ENCODE measurements at regions not wholly inside any gene's neighbourhood (a gene's known extent, or its start where the extent isn't known, plus 50 kb on each side); places are given as distances from the start of the nearest gene placed in this dataset.

DNA sequence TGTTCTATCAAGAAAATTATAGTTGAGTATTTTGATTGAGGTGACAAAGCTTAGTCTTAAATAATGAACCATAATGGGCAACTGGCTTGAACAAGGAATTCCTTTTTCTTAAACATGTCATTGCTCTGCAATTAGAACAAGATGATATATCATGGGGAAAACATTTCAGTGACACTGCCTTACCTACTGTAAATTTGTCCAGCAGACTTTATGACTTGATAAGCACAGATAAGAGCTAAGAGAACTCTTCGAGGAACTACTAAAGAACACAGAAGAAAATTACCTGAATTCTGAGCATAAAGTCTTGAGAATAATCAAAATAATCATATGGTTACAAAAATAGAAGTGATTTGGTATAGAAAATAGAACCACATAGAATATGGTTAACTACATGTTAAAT lies 257.8 kb downstream of the PDHA2 start:
- intact Hi-C loops (cut with micrococcal nuclease; ENCODE audit: unreplicated experiment) (no loop called here), in situ Hi-C loops (cut with HindIII; ENCODE audit: low pct_unique_long_range_greater_than_20kb, low sequenced_read_pairs) (no loop called here)
- no TSS peak for BruUV-seq (replicated peaks)
- Histone ChIP-seq H3K9me3 (ENCODE audit: control insufficient read depth, insufficient read depth, low read depth, low read length) (no peaks in the 10 kb centered on the region), H3K27ac (ENCODE audit: low read length) (no peak overlapping the region), H3K36me3 (ENCODE audit: control insufficient read depth, insufficient read depth, low read length) (no peaks in the 10 kb centered on the region), H3K27me3 (ENCODE audit: control insufficient read depth, insufficient read depth, low read length) (no peaks in the 10 kb centered on the region), H3K4me3 (ENCODE audit: low read depth in 2 of 2, low read length in 2 of 2) (no peak overlapping the region), H3K4me1 (ENCODE audit: control insufficient read depth, insufficient read depth, low read length) (no peaks in the 10 kb centered on the region)
- ChIA-PET CTCF (no interaction called here), POLR2A (no interaction called here)
- ATAC-seq = no peak
- TF ChIP-seq, protein P1, sequence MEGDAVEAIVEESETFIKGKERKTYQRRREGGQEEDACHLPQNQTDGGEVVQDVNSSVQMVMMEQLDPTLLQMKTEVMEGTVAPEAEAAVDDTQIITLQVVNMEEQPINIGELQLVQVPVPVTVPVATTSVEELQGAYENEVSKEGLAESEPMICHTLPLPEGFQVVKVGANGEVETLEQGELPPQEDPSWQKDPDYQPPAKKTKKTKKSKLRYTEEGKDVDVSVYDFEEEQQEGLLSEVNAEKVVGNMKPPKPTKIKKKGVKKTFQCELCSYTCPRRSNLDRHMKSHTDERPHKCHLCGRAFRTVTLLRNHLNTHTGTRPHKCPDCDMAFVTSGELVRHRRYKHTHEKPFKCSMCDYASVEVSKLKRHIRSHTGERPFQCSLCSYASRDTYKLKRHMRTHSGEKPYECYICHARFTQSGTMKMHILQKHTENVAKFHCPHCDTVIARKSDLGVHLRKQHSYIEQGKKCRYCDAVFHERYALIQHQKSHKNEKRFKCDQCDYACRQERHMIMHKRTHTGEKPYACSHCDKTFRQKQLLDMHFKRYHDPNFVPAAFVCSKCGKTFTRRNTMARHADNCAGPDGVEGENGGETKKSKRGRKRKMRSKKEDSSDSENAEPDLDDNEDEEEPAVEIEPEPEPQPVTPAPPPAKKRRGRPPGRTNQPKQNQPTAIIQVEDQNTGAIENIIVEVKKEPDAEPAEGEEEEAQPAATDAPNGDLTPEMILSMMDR (IDR thresholded peaks at IDR 0.05) = no peak
- no peak for TF ChIP-seq SIN3A (IDR thresholded peaks at IDR 0.05; ENCODE audit: borderline replicate concordance, insufficient read depth, low read depth, low read length)
- TF ChIP-seq TCF7L2 (IDR thresholded peaks at IDR 0.05; ENCODE audit: low read depth, low read length) = no peak
- TF ChIP-seq, protein P2, sequence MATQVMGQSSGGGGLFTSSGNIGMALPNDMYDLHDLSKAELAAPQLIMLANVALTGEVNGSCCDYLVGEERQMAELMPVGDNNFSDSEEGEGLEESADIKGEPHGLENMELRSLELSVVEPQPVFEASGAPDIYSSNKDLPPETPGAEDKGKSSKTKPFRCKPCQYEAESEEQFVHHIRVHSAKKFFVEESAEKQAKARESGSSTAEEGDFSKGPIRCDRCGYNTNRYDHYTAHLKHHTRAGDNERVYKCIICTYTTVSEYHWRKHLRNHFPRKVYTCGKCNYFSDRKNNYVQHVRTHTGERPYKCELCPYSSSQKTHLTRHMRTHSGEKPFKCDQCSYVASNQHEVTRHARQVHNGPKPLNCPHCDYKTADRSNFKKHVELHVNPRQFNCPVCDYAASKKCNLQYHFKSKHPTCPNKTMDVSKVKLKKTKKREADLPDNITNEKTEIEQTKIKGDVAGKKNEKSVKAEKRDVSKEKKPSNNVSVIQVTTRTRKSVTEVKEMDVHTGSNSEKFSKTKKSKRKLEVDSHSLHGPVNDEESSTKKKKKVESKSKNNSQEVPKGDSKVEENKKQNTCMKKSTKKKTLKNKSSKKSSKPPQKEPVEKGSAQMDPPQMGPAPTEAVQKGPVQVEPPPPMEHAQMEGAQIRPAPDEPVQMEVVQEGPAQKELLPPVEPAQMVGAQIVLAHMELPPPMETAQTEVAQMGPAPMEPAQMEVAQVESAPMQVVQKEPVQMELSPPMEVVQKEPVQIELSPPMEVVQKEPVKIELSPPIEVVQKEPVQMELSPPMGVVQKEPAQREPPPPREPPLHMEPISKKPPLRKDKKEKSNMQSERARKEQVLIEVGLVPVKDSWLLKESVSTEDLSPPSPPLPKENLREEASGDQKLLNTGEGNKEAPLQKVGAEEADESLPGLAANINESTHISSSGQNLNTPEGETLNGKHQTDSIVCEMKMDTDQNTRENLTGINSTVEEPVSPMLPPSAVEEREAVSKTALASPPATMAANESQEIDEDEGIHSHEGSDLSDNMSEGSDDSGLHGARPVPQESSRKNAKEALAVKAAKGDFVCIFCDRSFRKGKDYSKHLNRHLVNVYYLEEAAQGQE (IDR thresholded peaks at IDR 0.05; ENCODE audit: insufficient read depth in 1 of 2, low read depth in 2 of 2, low read length in 1 of 2) = no peak
- TF ChIP-seq POLR2AphosphoS5 (IDR thresholded peaks at IDR 0.05; ENCODE audit: low read depth, low read length) = no peak
- DNase-seq (ENCODE audit: low read depth, low spot score) = no peak

DNA sequence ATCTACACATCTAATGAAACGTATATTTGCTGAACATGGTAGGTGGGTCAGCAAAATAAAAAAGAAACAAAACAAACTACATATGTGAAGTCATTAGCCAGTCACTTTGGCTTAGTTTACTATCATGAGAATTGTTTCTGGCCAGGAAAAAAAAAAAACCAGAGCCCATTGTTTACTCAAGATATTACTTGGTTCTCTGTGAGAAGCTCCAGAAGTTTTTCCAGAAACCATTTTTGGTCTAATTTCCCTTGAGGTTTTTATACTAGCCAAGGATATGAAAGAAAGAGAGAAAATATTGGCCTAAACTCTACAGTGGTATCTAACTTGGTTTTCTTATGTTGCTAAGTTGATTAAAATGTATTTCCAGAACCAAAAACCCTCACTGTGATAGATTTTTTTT lies 259.1 kb downstream of the PDHA2 start:
- ChIA-PET CTCF (no interaction called here), POLR2A (no interaction called here)
- DNase-seq (ENCODE audit: low read depth, low spot score) (no peak), ATAC-seq (no peak)
- in situ Hi-C loops (cut with HindIII; ENCODE audit: low pct_unique_long_range_greater_than_20kb, low sequenced_read_pairs) (no loop called here), intact Hi-C loops (cut with micrococcal nuclease; ENCODE audit: unreplicated experiment) (no loop called here)
- no peaks in the 10 kb centered on the region for H3K9me3 ChIP-seq (ENCODE audit: control insufficient read depth, insufficient read depth, low read depth, low read length)
- no peak overlapping the region for H3K4me3 ChIP-seq (ENCODE audit: low read depth in 2 of 2, low read length in 2 of 2)
- no peaks in the 10 kb centered on the region for H3K36me3 ChIP-seq (ENCODE audit: control insufficient read depth, insufficient read depth, low read length)
- H3K27me3 ChIP-seq (ENCODE audit: control insufficient read depth, insufficient read depth, low read length) = no peaks in the 10 kb centered on the region
- H3K4me1 ChIP-seq (ENCODE audit: control insufficient read depth, insufficient read depth, low read length) = no peaks in the 10 kb centered on the region
- no peak overlapping the region for H3K27ac ChIP-seq (ENCODE audit: low read length)
- TF ChIP-seq, protein P2 (IDR thresholded peaks at IDR 0.05; ENCODE audit: insufficient read depth in 1 of 2, low read depth in 2 of 2, low read length in 1 of 2) = no peak
- TF ChIP-seq TCF7L2 (IDR thresholded peaks at IDR 0.05; ENCODE audit: low read depth, low read length) (no peak), SIN3A (IDR thresholded peaks at IDR 0.05; ENCODE audit: borderline replicate concordance, insufficient read depth, low read depth, low read length) (no peak), POLR2AphosphoS5 (IDR thresholded peaks at IDR 0.05; ENCODE audit: low read depth, low read length) (no peak)
- TF ChIP-seq, protein P1 (IDR thresholded peaks at IDR 0.05) = no peak
- no TSS peak for BruUV-seq (replicated peaks)

All from Panc1 (cell line).